Forelimb muscle (tissue), 1 donor: ENCODE measurements at regions not wholly inside any gene's neighbourhood (a gene's known extent, or its start where the extent isn't known, plus 50 kb on each side); places are given as distances from the start of the nearest gene placed in this dataset.
"Not testable (repeated sequence)": the region's sequence is repeated elsewhere in the genome, so short reads cannot be mapped to it uniquely, and the experiment has no call there.

Experiments used
- DNase-seq: peaks from one replicate; pipeline ENCODE4 v3.0.0-alpha.2; 2013; ENCODE audit warnings: low read depth

- no peak for DNase-seq
These were observed 273.7 kb upstream of the PIK3R1 start for GRCh38 chr5:67941614-67942401.

GRCh38 chr5:67935908-67936566, 279.5 kb upstream of the PIK3R1 start:
- DNase-seq: no peak

GRCh38 chr5:67934976-67935375, 280.6 kb upstream of the PIK3R1 start:
- no peak for DNase-seq

GRCh38 chr5:67925511-67925910, 290.0 kb upstream of the PIK3R1 start:
- DNase-seq: no peak

GRCh38 chr5:67921004-67921601, 294.5 kb upstream of the PIK3R1 start:
- no peak for DNase-seq

- not testable (repeated sequence) for DNase-seq
These were observed 296.0 kb upstream of the PIK3R1 start for GRCh38 chr5:67919532-67919931.

GRCh38 chr5:67917561-67917960, 298.0 kb upstream of the PIK3R1 start:
- DNase-seq: no peak

- no peak for DNase-seq
These were observed 305.0 kb upstream of the PIK3R1 start for GRCh38 chr5:67910546-67910945.

GRCh38 chr5:67908126-67908765, 307.3 kb upstream of the PIK3R1 start:
- DNase-seq: no peak

- DNase-seq: no peak
These were observed 311.2 kb upstream of the PIK3R1 start for GRCh38 chr5:67904366-67904765.

- DNase-seq: no peak
These were observed 311.9 kb upstream of the PIK3R1 start for GRCh38 chr5:67903656-67904055.

- no peak for DNase-seq
These were observed 312.4 kb upstream of the PIK3R1 start for GRCh38 chr5:67903121-67903520.

GRCh38 chr5:67902497-67902830, 313.1 kb upstream of the PIK3R1 start:
- no peak for DNase-seq

GRCh38 chr5:67901814-67902496, 313.6 kb upstream of the PIK3R1 start:
- DNase-seq: no peak

- DNase-seq: no peak
These were observed 315.0 kb upstream of the PIK3R1 start for GRCh38 chr5:67900514-67900913.

GRCh38 chr5:67897980-67898379, 317.6 kb upstream of the PIK3R1 start:
- DNase-seq: no peak

- no peak for DNase-seq
These were observed 318.1 kb upstream of the PIK3R1 start for GRCh38 chr5:67897431-67897830.

GRCh38 chr5:67896930-67897313, 318.6 kb upstream of the PIK3R1 start:
- DNase-seq: no peak

GRCh38 chr5:67896311-67896929, 319.1 kb upstream of the PIK3R1 start:
- DNase-seq: no peak

- not testable (repeated sequence) for DNase-seq
These were observed 325.7 kb upstream of the PIK3R1 start for GRCh38 chr5:67889870-67890269.

- DNase-seq: no peak
These were observed 327.8 kb upstream of the PIK3R1 start for GRCh38 chr5:67887748-67888161.

GRCh38 chr5:67886761-67887160, 328.8 kb upstream of the PIK3R1 start:
- DNase-seq: no peak
